ENCODE measurements at regions not wholly inside any gene's neighbourhood (a gene's known extent, or its start where the extent isn't known, plus 50 kb on each side); places are given as distances from the start of the nearest gene placed in this dataset.
"Not testable (repeated sequence)": the region's sequence is repeated elsewhere in the genome, so short reads cannot be mapped to it uniquely, and the experiment has no call there.

DNA sequence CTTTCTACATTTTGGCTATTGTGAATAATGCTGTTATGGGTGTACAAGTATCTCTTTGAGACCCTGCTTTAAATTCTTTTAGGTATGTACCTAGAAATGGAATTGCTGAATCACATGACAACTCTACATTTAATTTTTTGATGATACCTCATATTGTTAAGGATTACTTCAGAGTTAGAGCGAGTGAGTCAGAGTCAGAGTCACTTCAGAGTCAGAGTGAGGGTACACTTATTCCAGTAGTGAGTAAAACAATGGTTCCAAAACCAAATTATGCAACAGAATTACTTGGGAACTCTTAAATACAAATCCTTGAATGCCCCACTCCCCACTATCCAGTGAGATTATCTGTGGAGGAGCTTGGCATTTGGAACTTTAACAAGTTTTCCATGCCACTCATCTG, 50.3 kb upstream of the SNRK start:
- DNase-seq (ENCODE audit: extremely low read depth, low read depth): no peak

DNA sequence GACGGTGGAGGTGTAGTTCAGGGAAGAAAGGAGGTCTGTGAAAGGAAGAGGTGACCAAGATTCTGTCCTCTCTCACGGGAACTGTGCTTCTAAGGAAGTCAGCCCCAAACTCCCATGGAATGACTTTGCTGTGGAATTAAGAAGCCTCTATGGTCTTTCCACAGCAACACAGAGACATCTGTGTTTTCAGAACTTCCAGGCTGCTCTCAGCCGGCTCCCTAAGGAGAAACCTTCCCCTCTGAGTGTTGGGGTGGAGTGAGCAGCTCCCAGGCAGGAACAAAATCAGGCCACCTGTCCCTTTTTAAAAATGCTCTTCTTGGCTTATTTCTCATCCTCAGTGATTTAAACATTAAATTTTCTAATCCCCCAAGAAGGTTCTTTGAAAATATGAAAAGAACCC, 53.3 kb upstream of the SNRK start:
- DNase-seq (ENCODE audit: extremely low read depth, low read depth): no peak

DNA sequence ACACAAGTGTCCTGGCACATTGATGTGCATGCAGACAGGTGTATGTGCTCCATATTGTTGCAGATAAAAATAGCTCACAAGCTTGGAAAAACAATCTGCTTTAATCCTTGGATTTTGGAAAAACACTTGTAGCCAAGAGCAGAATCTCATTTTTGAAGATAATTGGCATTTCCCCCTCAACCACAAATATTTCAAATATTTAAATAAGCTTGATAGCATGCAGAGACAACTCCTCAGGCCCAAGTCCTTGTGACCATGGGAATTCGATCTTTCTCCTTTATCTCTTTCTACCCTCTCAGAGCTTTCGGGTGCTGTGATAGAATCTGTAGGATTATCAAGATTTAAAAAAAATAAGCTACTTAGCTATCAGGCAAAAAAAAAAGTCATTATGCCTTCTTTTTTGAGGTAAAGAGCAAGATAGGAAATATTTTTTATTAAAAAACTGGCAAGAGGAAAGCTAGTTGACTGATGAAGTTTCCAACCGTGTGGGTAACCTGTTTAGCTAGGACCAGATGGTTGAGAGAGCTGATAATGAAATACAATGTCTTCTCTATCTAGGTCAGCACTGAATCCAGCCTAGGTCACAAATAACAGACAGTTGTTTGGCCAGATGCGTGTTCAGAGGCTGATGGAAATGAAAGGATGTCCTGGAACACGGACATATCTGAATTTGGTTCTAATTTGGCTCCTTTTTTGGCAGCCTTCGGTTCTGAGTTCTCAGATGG, 54.9 kb upstream of the SNRK start:
- DNase-seq (ENCODE audit: extremely low read depth, low read depth): no peak

DNA sequence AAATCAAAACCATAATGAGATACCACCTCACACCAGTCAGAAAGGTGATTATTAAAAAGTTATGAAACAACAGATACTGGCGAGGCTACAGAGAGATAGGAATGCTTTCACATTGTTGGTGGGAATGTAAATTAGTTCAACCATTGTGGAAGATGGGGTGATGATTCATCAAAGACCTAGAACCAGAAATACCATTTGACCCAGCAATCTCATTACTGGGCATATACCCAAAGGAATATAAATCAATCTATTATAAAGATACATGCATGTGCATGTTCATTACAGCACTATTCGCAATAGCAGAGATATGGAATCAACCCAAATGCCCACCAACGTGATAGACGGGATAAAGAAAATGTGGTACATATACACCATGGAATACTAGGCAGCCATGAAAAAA, 56.5 kb upstream of the SNRK start:
- not testable (repeated sequence) for DNase-seq (ENCODE audit: extremely low read depth, low read depth)

DNA sequence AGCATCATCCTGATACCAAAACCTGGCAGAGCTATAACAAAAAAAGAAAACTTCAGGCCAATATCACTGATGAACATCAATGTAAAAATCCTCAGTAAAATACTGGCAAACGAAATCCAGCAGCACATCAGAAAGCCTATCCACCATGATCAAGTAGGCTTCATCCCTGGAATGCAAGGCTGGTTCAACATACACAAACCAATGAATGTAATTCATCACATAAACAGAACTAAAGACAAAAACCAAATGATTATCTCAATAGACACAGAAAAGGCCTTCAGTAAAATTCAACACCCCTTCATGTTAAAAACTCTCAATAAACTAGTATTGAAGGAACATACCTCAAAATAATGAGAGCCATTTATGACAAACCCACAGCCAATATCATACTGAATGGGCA, 58.7 kb upstream of the SNRK start:
- DNase-seq (ENCODE audit: extremely low read depth, low read depth): not testable (repeated sequence)

DNA sequence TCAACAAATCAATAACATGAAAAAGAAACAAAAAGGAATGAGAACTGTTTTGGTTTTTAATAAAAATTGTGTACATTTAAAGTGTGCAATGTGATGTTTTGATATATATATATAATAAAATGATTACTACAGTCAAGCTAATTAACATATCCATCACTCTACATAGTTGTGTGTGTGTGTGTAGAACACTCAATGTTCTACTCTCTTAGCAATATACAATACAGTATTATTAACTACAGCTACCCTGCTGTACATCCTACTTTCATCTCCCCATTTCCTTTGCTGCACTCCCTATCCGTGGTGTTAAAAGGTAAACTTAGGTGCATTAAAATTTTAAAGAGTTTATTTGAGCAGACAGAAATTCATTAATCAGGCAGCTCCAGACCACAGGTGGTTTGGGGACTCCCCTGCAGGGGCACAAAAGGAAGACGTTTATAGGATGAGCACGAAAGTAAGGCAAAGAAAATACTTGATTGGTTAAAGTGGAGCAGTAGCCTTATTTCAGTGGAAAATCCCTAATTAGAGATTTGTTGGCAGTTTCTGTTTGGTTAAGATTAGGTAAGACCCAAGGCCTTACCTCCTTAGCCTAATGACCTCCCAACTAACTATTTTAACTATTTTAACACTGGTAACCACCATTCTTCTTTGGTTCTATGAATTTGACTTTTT, 61.8 kb upstream of the SNRK start:
- no peak for DNase-seq (ENCODE audit: extremely low read depth, low read depth)

DNA sequence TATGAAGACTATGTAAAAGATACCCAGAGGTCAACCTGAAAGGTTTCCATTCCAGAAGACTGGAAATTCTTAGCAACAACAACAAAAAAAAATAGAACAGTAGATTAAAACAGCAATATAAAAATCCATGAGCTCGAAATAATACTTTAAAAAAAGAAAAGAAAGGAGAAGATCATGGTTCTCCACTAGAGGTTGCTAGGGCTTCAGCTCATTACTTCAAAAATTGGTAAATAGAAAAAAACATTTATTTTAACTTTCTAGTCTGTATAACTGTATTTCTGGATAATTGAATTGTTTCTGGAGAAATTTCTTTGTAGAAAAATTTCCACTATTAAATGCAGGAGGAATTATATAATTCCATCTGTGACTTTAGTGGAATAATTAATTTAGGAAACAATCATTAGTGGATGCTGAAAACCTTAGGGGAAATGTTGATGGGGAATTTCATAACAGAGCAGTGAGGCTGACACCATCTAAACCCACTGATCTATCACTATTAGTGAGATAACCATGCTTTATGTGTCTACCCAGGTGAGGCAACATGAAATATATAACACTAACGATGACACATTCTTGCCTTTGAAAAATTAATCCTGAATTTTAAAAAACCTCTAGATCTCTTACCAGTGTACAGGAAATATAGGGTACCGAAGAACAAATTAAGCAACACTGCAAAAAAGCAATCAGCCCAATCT, 62.5 kb upstream of the SNRK start:
- DNase-seq (ENCODE audit: extremely low read depth, low read depth): no peak

DNA sequence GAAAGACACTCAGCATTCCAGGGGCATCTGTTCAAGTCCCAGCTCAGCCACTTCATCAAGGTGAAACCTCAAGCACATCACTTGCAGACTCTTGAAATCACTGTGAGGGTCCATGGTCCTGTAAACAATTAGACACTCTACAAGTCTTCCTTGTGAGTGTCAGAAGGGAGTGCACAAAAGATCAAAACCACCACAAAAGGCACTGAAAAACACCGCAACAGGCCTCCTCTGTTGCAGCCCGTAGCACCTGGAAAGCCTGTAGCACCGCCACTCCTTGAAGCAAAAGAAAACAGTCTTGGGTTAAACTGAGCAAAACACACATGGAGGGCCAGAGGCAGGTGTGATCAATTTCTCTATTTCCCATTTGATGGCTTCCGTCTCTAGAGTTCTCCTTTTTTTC, 63.8 kb upstream of the SNRK start:
- no peak for DNase-seq (ENCODE audit: extremely low read depth, low read depth)

DNA sequence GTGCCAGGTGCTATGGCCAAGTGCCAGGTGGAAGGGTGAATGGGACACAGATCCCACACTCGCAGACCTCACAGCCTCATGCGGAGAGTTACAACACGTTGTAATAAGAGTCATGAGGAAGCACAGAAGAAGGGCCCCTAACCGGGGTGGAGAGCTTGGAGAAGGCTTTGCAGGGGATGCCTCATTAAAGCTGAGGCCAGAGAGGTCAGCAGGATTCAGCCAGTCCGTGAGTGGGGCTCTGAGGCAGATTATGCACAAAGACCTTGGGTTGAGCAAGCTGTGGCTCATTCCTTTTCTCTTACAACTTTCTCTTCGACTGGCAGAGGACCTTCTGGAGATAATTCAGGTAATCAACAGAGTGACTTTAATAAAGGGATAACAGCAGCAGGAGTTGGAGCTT, 65.3 kb upstream of the SNRK start:
- no peak for DNase-seq (ENCODE audit: extremely low read depth, low read depth)

DNA sequence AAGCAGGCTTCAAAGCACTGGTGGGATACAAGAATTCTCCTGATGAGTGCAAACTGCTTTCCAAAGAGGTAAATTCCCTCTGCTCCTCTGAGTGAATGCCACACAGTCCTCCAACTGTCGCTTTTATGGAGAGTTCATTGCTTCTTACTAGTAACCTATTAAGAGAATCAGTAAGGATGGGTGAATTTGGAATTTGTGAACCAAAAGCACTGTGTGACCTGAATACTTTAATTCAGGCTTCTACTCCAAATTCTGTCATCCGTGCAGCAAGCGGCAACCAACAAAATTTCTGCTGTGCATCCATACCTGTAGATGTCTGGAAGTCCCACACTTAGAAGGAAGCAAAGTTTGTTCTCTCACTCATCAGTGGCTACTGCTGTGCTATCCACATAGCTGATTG, 66.7 kb upstream of the SNRK start:
- no peak for DNase-seq (ENCODE audit: extremely low read depth, low read depth)

DNA sequence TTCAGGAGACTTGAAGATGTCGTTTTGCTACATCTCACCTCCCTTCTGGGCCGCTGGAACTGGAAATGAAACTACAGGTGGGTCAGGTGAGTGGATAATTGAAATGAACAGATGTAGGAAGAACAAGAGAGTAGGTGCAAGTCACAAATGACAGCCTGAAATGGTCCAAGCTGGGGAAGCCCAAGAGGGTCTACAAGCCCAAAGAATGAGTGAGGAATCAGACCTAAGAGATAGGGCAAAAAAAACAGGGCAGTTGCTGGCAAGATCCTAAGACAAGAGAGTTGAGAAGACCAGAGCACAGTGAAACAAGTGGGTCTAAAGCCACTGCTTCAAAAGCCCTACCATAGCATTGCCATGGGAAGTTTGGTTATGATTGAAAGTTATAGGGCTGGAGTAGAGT, 67.4 kb upstream of the SNRK start:
- DNase-seq (ENCODE audit: extremely low read depth, low read depth): no peak

DNA sequence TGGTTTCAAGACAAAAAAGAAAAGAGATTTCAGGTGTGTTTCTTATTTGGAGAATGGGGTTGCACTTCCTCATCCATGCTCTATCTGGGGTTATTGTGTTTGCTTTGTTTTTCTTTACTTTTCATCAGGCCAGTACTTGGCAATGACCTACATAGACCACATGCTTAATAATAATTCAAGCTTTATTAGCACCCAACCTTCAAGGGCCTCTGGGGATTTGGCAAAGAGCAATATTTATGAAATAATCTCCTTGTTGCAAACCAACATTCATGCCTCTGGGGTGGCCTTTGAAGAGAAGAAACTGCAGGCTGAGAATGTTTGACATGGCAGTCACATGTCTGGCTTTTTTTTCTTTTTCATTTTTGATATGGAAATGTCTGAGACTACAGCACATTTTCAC, 68.2 kb upstream of the SNRK start:
- DNase-seq (ENCODE audit: extremely low read depth, low read depth): no peak

DNA sequence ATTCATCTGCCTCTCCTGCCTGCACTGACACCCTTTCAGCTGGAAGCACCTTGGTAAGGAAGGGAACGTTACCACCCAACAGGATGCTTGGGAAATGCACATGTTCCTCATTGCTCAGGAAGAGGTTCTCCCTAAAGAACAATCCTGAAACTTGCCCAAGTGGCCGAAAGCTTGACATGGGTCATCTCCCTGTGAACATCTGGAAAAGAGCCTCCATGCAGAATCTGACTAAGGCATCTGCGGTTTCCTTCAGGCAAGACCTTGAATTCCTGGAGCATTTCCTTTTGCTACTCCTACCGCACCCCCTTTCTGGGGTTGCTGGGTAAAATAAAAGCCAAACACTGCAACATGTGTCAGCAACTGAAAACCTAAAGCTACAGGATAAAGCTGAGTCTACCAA, 68.7 kb upstream of the SNRK start:
- DNase-seq (ENCODE audit: extremely low read depth, low read depth): no peak

DNA sequence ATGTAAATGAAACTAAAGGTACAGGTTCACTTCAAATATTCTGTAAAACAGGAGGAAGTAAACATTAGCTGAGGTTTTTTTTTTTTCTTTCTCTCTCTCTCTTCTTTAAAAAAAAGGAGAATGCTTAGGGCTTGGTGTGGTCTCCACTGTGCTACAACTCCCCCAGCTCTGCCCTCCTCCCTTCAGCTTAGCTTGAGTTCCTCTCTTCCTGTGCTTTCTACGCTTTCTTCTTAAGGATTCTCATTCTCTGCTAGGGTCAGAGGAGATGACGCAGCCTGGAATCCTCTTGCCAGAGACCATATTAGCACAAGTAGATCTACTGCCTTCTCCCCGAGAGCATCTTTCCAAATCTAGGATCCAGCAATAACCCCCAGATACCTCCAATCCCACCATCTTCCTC, 69.1 kb upstream of the SNRK start:
- no peak for DNase-seq (ENCODE audit: extremely low read depth, low read depth)

DNA sequence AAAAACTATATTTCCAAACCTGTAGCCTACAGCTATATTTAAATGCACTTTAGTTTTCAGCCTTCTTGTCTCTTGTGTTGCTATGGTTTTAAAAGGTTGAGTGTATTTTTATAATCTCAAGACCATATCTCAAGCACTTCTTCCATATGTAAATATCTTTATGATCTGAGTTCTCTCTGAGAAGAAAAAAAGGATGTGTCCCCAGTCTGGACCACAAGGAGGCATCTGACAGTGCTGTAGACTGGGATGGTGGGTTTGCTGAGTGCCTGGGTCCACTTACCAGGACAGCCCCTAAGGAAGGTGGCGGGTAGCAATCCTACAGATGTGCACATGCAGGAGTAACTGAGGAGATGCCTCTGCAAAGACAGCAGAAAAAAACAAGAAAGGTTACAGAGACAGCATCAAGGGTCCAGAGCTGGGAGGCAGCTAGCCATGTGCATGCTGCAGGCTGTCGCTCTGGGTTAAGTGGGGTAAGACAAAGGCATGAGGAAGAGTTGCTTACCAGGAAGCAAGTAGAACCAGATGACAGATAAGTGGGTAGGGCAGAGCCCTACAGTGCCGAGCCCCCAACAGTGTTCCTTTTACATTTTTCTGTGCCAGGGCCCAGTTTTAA, 70.6 kb upstream of the SNRK start:
- DNase-seq (ENCODE audit: extremely low read depth, low read depth): no peak

DNA sequence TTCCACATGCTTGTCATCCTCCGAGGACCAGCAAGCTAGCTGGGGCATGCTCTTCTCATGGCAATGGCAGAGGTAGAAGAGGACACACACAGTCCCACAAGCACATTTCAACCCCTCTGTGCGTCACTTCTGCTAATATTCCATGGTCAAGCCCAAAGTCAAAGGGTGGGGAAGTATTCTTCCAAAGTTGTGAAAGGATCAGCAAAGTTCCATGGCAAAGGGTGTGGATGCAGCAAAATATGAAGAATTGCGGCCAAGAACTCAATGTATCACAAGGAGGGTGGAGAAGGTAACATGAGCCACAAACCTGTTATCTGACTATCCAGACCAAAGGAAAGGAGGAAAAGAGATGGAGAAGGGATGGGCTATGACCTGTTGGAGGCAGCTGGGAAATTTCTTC, 71.2 kb upstream of the SNRK start:
- DNase-seq (ENCODE audit: extremely low read depth, low read depth): no peak

DNA sequence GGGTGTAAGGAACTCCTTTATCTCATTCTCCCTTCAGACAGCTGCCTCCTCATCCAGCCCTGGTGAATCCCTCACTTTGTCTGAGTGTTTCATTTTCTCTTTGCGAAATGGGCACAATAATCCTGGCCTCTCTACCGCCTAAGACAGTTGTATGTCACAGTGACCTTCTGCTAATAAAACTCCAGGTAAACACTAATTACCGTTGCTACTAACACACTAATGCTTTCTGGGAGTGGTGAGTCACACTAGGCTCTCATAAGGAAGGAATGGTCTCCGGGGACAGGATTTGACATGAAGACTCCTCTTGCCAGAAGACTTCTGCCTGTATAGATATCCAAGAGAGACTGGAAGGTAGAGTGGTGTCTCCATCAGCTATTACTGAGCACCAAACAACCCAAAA, 71.7 kb upstream of the SNRK start:
- no peak for DNase-seq (ENCODE audit: extremely low read depth, low read depth)

DNA sequence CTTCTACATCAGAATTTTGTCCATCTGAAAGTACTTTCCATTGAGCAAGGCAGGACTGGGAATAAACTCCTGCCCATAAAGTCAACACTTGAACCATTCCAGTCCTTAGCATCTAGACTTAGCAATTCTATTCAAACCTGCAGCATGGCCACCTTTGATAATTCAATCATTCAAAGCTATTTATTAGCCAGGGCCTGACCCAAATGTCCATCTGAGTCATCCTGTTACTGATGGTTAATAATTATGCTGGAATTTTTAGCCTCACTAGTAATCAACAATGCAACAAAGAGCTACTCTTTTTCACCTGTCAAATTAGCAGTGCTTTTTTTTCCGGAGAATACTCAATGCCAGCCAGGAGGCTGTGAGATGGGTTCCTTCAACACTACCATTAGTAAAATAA, 72.7 kb upstream of the SNRK start:
- DNase-seq (ENCODE audit: extremely low read depth, low read depth): no peak

DNA sequence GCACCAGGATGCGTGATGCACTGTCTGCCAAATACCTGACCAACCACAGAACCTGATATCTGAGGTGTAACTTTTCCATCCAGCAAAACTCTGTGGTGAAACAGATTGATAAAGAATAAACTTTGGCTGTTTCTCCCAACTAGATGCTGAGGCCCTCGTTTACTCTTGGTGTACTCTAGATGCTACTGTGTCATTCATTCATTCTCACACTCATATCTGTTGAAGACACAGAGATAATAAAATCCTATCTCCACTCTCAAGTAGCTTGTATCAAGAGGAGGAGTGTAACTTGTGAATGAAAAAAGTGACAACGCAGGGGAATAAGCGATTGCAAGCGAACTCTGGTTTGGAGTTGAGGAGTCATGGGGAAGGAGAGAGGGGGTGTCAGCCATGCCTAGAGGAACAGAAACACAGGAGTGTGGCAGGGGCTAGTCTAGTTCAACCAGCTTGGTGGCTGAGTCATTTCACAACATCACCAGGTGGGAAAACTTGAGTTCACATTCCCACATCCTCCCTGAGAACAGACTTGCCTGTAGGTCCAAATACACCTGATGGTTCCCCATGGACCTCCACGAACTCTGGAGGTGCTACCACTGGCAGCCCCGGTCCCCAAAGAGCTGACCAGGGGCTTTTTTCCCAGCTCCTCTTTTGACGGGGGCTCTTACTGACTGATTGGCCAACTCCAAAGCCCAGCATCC, 73.3 kb upstream of the SNRK start:
- no peak for DNase-seq (ENCODE audit: extremely low read depth, low read depth)

DNA sequence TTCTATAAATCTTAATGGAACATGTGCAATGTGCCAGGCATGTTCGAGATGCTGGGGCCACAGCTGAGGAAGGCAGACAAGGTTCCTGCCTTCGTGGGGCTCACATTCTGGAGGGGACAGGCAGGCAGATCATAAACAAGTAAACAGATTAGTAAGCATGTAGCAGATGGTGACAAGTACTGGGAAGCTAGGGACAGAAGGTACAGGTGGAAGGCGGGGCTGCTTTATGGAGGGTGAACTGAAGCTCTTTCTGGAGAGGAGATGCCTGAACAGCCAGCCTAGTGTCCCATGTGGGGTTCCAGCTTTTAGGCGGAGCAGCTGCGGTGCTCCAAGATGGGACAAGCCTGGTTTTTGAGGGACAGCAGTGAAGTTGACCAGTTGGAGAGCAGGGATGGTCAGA, 74.7 kb upstream of the SNRK start:
- no peak for DNase-seq (ENCODE audit: extremely low read depth, low read depth)

Data from NCI-H460 (cell line).